ENCODE measurements at regions not wholly inside any gene's neighbourhood (a gene's known extent, or its start where the extent isn't known, plus 50 kb on each side); places are given as distances from the start of the nearest gene placed in this dataset.

DNA sequence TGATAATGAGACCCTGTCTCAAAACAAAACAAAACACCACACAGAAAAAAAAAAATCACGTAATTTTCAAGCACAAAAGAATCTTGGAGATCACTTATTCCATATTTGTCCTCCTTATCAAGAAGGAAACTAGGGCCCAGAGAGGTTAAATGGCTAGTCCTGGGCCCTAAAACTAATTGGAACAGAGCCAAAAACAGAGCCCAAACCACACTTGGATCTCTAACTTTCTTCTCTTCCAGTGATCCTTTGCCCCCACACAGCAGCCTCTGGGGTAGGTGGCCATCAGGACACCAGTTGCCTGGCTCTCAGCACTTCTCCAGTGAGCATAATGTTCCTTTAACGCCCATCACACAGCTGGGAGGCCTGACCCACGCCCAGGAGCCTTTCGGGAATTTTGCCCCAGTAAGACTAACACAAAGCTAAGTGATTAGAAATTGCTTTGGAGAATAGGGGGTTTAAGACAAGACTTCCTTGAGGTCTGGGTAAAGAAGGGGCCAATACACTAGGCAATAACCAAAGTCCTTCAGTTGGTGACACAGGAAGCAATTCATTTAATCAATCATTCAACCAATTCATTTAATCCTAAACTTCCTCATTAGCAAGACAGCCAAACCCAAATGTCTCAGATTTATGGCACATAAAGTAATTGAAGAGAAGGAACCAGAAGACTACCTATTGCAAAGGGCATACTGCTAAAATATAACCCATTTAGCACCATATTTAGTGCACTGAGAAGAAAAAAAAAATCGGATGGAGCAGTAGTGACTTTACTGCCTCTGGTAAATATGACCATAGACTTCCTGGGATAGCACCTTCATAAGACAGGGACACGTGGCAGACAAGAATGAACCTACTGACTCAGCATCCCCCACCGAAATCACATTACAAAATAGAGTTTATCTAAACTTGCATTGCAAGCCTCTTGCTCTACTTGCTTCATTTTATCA, 77.8 kb downstream of the ZNF608 start:
- H4K5ac ChIP-seq (ENCODE audit: insufficient read length, low read depth, low read length) = no peak overlapping the region
- peaks cover 8% of the 10 kb centered on the region for H3K4me1 ChIP-seq (ENCODE audit: insufficient read depth, low read length)
- H3K9me3 Mint-ChIP-seq = no peaks in the 10 kb centered on the region
- H3K4me2 ChIP-seq (ENCODE audit: insufficient read depth, insufficient read length, low read length) = no peak overlapping the region
- no CpG with 5 or more reads among the region's 7 CpGs for WGBS (ENCODE audit: extremely low coverage, insufficient read length, low lambda C conversion rate)
- H2AK5ac ChIP-seq (ENCODE audit: insufficient read length, low read length) = no peak overlapping the region
- H2BK20ac ChIP-seq (ENCODE audit: low read depth, low read length, poor library complexity, severe bottlenecking) = no peak overlapping the region
- H3K79me2 ChIP-seq (ENCODE audit: insufficient read depth, low read length) = peaks cover 20% of the 10 kb centered on the region; the same call in 1 of the 2 replicates
- H3K27ac ChIP-seq (ENCODE audit: insufficient read length, low read depth, low read length) = no peak overlapping the region
- no peak overlapping the region for H3T11ph ChIP-seq (ENCODE audit: low read length)
- no peak overlapping the region for H3K9ac ChIP-seq (ENCODE audit: extremely low read depth, insufficient read length, low read length)
- no peak overlapping the region for H3K18ac ChIP-seq (ENCODE audit: insufficient read length, low read depth, low read length)
- H2AFZ ChIP-seq (ENCODE audit: low read length) = no peak overlapping the region
- H3K27ac Mint-ChIP-seq = peak overlapping the region; percentile 67 to 77 (median 75); a peak in 5 of 7 replicates
- H2BK12ac ChIP-seq (ENCODE audit: insufficient read length, low read depth, low read length) = no peak overlapping the region
- no peak overlapping the region for H3K4ac ChIP-seq (ENCODE audit: low read depth, low read length)
- H3K23me2 ChIP-seq (ENCODE audit: insufficient read length, low read depth, low read length, poor library complexity, severe bottlenecking) = no peaks in the 10 kb centered on the region
- H3K36me3 Mint-ChIP-seq (ENCODE audit: insufficient read depth in 1 of 3, low read depth in 3 of 3) = peaks cover 3 to 8% (median 7%) of the 10 kb centered on the region in 3 experiments; a peak in 5 of 7 replicates
- H4K8ac ChIP-seq (replicated peaks; ENCODE audit: insufficient read length, low read depth, low read length) = no peak overlapping the region
- DNase-seq = no peak
- H4K20me1 ChIP-seq (ENCODE audit: control insufficient read depth, insufficient read depth, insufficient read length) = no peaks in the 10 kb centered on the region
- peaks cover 80 to 90% of the 10 kb centered on the region in 2 experiments for H3K4me1 Mint-ChIP-seq
- no peak overlapping the region for H2BK15ac ChIP-seq (ENCODE audit: low read depth, low read length)
- TF ChIP-seq, protein P1, sequence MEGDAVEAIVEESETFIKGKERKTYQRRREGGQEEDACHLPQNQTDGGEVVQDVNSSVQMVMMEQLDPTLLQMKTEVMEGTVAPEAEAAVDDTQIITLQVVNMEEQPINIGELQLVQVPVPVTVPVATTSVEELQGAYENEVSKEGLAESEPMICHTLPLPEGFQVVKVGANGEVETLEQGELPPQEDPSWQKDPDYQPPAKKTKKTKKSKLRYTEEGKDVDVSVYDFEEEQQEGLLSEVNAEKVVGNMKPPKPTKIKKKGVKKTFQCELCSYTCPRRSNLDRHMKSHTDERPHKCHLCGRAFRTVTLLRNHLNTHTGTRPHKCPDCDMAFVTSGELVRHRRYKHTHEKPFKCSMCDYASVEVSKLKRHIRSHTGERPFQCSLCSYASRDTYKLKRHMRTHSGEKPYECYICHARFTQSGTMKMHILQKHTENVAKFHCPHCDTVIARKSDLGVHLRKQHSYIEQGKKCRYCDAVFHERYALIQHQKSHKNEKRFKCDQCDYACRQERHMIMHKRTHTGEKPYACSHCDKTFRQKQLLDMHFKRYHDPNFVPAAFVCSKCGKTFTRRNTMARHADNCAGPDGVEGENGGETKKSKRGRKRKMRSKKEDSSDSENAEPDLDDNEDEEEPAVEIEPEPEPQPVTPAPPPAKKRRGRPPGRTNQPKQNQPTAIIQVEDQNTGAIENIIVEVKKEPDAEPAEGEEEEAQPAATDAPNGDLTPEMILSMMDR (conservative IDR thresholded peaks at IDR 0.05) = no peak
- 0 out of 2 replicates have a peak, but pooled peaks cover 1% of the 10 kb centered on the region for H3K27me3 ChIP-seq (ENCODE audit: insufficient read depth, low read length)
- H3K14ac ChIP-seq (ENCODE audit: insufficient read depth, low read length) = no peak overlapping the region; the same call in 1 of the 2 replicates
- H2BK120ac ChIP-seq (ENCODE audit: low read depth, low read length, poor library complexity, severe bottlenecking) = no peak overlapping the region
- H3K79me1 ChIP-seq (ENCODE audit: insufficient read depth, low read depth, low read length, poor library complexity, severe bottlenecking) = peaks cover 4% of the 10 kb centered on the region
- H4K91ac ChIP-seq (ENCODE audit: insufficient read length, low read depth, low read length) = no peak overlapping the region
- H3K27me3 Mint-ChIP-seq (ENCODE audit: low read depth) = no peaks in the 10 kb centered on the region
- H2BK5ac ChIP-seq (ENCODE audit: insufficient read length, low read length) = no peak overlapping the region
- H3K56ac ChIP-seq (ENCODE audit: insufficient read length, low read depth, low read length) = no peak overlapping the region
- H3K4me3 Mint-ChIP-seq = no peak overlapping the region
- no peaks in the 10 kb centered on the region for H3K9me3 ChIP-seq (ENCODE audit: control insufficient read depth, low read depth, low read length)
- peak overlapping the region; percentile 2 for H3K23ac ChIP-seq (ENCODE audit: insufficient read length, low read depth, low read length)
